GM19397 (cell line): ENCODE measurements at regions not wholly inside any gene's neighbourhood (a gene's known extent, or its start where the extent isn't known, plus 50 kb on each side); places are given as distances from the start of the nearest gene placed in this dataset.
"Not testable (repeated sequence)": the region's sequence is repeated elsewhere in the genome, so short reads cannot be mapped to it uniquely, and the experiment has no call there.

Experiments
- ATAC-seq: cut with Tn5 transposase; IDR thresholded peaks from one replicate; pipeline ENCODE4 v1.9.1; 2021; ENCODE audit warnings: mild to moderate bottlenecking, moderate library complexity; ENCODE audit not compliant: unreplicated experiment

DNA sequence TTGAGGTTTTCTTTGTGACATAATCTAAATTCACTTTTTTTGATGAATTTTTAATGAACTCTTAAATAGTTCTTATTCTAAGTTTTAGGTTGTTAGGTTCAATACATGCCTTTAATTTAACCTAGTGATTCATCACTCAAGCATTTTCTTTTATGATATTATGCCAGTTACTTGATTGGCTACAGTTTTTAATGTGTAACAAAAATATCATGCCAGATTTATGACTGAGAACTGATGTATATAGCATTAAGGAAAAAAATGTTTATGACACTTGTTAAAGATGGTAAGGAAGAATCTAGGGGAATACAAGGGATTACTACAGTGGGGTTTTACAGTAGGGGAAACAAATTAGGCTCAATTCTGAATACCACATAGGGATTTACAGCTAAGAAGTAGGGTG lies 103.1 kb downstream of the VGLL3 start:
- no peak for ATAC-seq

DNA sequence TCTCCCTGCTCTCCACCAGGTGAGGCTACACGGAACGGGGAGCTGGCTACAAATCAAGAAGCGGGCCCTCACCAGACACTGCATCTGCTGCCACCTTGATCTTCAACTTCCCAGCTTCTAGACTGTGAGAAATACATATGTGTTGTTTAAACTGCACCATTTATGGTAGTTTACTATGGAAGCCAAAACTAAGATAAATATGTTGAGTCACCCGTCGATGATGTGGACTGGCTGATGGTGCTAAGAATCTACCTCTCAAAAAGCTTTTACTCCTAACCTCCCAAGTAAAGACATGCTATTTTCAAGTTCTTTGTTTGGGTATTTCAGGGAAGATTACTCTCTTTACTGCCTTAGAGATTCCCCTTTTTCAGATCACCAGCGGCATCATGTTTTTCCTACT lies 110.9 kb downstream of the VGLL3 start:
- no peak for ATAC-seq

DNA sequence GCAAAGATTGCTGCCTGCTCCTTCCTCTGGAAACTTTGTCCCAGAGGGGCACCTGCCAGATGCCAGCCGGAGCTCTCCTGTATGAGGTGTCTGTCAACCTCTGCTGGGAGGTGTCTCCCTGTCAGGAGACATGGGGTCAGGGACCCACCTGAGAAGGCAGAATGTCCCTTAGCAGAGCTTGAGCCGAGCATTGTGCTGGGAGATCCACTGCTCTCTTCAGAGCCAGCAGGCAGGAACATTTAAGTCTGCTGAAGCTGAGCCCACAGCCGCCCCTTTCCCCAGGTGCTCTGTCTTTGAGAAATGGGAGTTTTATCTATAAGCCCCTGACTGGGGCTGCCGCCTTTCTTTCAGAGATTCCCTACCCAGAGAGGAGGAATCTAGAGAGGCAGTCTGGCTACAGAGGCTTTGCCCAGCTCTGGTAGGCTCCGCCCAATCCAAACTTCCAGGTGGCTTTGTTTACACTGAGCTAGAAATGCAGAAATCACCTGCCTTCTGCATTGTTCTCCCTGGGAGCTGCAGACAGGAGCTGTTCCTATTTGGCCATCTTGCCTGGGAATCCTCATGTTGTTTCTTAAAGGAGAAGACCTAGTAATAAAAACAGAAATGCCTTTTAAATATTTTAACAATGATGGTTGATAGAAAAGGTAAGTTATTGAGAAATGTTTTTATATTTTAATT lies 114.3 kb downstream of the VGLL3 start:
- ATAC-seq: not testable (repeated sequence)

DNA sequence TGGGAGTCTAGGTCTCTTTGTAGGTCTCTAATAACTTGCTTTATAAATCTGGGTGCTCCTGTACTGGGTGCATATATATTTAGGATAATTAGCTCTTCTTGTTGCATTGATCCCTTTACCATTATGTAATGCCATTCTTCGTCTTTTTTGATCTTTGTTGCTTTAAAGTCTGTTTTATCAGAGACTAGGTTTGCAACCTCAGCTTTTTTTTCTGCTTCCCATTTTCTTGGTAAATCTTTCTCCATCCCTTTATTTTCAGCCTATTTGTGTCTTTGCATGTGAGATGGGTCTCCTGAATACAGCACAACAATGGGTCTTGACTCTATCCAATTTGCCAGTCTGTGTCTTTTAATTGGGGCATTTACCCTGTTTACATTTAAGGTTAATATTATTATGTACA lies 116.2 kb downstream of the VGLL3 start:
- not testable (repeated sequence) for ATAC-seq

DNA sequence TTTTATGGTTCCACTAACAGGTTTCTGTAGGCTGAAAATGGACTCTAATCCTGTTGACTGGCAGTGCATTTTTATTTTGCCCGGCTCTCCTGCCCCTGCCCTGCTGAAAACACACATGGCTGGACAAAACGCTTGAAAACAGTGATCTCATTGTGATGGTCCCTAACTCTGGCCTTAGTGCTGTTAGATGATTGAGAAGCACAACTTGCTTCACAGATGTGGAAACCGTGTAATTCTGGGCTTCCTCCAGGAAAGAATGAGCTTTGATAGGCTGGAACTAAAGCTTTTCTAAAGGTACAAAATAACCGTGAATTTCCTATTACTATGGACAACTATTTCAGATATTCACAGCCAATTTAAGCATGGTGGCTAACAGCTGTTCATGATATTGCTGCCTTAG lies 121.4 kb downstream of the VGLL3 start:
- ATAC-seq: no peak

DNA sequence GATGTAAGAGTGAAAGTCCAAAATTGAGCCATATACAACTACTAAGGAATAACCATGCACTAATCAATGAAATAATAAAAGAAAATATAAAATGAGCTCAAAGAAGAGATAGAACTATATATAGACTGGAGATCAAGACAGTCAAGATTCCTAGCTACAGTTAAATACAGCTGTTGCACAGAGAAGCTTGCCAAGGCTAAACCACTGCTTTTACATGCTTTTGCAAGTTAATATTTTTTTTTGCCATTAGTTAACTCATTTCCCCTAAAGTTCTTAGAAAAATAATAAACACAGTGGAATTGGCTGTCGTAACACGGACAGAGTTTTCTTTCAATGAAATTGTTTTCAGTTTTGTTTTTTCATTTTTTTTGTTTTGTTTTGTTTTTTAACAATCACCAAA lies 123.0 kb downstream of the VGLL3 start:
- no peak for ATAC-seq

DNA sequence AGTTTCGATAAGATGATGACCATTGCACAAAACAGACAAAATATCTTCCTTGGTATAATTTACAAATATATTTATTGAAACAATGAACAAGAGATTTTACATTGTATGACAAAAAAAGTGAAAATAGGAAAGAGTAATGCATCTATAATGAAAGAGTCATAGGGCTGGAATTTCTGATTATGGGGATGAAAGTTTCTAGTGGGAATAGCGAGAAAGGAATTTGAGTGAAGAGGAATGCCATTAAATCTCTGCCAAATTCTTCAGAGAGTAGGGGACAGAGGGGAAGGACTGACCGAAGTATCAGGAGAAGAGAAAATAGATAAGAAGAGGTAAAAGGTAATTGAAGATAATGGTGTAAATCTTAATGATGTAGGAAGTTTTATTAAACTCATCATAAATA lies 125.4 kb downstream of the VGLL3 start:
- ATAC-seq: no peak

DNA sequence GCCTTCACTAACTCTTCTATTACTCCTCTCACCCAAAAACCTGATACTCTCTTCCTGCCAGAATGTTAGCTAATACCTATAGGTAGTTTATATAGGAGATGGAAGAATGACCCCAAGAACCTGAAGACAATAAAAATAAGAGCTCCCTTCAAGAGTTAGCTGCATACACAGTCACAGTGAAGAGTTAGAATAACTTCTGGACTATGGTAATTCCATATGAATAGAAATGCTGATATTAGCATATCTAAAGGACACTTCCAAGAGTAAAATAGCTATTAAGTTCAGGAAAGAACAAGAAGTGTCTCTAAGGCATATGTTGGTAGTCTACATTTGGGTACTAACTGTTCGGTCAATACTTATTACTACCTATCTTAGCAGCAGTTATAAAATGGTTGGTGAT lies 134.2 kb downstream of the VGLL3 start:
- no peak for ATAC-seq

DNA sequence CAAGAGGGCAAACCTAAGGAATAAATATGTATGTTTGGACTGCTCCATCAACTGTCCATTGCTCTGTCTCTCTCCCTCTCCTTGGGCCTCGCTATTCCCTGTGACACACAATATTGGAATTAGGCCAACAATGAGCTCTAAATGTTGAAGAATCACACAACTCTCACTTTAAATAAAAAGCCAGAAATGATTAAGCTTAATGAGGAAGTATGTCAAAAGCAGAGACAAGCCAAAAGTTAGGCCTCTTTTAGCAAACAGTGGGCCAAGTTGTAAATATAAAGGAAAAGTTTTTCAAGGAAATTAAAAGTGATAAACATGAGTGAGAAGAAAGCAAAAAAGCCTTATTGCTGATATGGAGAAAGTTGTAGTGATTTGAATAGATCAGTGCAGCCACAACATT lies 141.0 kb downstream of the VGLL3 start:
- no peak for ATAC-seq

DNA sequence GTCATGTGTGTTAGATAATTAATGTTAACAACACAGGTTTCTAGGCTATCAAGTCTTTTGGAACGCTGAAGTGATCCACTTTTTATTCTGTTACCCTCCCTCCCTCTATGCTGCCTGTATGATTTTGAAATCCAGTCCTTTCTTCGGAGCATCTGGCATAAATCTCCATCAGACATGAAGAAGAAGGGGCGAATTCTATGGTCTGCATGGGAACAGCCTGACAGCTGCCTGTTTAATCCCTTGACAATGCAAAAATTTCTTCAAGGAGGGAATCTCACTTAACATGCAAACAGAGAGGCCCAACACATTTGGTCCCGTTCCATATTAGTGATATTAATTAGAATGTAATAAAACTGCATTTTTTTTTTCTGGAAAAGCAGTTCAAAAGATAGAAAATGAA lies 145.2 kb downstream of the VGLL3 start:
- ATAC-seq: no peak

DNA sequence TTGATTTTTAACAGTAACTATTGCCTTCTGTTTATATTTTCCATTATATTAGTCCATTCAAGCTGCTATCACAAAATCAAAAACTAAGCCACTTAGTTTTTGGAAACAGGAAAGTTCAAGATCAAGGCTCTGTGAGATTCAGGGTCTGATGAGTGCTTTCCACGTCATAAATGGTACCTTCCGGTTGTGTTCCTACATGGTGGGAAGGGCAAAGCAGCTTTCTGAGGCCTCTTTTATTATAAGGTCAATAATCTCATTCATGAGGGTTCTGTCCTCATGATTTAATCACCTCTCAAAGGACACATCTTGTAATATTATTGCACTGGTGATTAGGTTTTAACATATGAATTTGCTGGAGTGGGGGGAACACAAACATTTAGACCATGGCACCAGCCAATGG lies 152.0 kb downstream of the VGLL3 start:
- no peak for ATAC-seq

DNA sequence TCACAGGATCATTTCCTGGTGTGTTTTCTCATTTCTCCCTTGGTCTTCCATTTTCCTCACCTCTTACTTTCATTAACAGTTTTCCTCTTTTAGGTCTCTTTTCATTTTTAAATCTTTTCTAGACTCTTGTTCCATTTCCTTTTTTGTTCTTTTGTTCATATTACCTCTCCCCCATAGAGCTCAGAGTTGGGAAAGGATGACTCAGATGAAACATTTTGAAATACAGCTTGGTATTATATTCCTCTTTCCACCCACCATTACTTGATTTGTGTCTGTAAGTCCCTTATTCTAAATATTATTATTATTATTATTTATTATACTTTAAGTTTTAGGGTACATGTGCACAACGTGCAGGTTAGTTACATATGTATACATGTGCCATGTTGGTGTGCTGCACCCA lies 153.1 kb downstream of the VGLL3 start:
- ATAC-seq: no peak

DNA sequence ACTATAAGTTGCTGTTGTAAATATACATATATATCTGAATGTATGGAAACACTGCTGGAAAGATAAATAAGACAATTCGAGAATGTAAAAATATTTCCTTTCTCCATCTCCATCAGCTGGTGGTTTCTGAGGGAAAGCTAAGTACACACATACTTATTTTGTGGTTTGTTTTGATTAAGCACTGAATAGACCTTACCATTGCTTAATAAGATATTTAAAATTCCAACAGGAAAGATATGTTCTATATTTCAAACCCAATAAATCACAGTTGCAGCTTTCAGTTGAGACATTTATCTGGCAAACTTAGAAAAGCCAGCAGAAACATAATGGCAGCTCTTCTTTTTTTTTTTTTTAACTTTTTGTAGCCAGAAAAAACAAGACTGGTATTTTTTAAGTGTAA lies 160.4 kb downstream of the VGLL3 start:
- no peak for ATAC-seq

DNA sequence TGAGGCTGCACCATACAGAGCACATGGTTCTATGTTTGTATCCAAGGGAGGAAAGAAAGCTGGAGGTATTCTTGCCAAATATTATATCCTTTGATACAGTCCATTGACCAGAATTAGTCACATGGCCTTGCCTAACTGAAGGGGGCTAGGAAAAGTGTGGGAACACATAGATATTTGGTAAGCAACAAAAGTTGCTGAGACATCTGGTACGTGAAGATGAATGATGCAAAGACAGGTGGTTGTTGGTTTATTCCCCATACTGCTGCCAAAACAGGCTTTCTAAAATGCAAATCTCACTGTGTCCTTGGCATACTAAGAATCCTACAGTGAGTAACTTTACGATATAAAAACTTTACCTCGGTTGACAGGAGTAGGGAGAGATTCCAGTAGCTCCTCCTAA lies 162.2 kb downstream of the VGLL3 start:
- no peak for ATAC-seq

DNA sequence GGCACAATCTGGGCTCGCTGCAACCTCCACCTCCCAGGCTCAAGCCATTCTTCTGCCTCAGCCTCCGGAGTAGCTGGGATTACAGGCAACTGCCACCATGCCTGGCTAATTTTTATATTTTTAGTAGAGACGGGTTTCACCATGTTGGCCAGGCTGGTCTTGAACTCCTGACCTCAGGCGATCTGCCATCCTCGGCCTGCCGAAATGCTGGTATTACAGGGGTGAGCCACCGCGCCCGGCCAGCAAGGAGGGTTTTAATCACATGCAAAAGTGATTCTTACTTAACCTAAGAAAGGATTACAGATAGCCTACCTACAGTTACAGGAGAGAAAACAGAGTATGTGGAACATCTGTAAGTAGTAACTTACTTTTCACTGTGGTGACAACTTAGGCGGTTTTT lies 163.4 kb downstream of the VGLL3 start:
- ATAC-seq: not testable (repeated sequence)

DNA sequence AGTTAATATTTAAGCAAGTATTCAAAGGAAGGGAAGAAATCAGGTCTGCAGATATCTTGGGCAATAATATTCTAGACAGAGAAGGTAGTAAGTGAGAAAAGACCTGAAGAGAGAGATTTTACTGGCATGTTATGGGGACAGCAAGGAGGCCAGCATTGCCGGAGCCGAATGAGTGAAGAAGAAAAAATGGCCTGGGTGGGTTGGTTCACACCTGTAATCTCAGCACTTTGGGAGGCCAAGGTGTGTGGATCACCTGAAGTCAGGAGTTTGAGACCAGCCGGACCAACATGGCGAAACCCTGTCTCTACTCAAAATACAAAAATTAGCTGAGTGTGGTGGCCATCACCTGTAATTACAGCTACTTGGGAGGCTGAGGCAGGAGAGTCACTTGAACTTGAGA lies 164.7 kb downstream of the VGLL3 start:
- no peak for ATAC-seq

DNA sequence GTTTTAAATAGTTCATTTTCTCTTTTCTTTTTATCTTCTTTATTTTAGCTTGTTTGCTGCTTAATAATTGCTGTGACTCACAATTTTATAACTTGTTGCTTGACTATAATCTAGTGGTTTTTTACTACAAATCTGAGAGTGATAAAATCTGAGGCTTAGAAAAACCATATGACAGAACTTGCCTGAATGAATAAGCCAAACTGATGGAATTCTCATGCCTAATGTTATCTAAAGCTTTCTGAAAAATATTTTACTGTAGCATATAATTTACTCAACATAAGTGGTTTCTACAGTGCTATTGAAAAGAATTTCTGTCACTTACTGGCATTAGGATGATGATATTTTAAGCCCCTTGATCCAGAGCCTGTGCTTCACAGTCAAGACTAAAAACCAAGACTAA lies 175.1 kb downstream of the VGLL3 start:
- no peak for ATAC-seq

DNA sequence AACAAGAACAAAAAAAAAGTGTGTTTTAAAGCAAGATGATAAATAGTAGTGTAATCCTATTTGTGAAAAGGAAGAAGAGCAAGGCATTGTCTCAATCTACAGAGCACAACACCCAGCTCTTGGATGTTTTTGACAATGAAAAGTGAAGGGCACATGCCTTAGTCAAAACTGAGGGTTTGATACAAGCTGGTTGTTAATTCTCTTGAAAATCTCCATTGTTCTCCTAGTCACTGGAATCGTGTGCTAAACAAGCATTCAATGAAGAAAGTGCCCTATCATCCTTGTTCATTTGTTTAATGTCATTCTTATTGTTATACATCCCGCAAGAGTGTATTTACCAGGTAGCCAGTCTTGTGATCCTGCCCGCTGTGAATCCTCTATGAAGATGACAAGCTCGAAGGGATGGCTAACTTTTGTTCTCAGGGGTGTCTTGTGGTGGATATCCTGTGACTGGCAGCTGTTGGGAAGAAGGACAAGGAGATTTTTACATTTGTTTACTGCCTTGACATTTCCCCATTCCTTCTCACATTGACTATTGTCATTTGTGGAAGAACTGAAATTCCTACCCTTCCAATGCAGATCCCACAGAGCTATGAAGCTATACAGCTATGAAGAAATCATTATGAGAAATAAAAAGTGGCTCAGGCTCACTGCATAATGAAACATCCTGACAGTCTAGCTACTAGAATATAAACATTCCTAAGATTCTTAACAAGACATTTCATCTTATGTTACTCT lies 175.9 kb downstream of the VGLL3 start:
- no peak for ATAC-seq

DNA sequence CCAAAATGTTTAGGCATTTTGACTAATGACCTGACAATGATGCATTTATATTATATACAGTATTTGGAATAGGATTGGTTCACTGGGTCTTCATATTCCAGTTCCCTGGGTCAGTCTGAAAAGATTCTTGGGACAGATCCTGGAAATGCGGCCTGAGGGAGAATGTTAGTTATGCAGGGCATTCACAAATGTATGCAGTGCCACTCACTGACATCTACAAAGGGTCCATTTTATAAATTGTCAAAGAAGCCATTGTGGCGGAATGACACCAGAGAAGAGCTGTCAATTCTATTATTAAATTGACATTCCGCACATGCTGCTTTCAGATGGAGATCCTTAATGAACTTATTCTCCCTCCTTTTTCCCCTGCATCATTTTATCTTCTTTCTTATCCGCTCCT lies 176.6 kb downstream of the VGLL3 start:
- ATAC-seq: no peak

DNA sequence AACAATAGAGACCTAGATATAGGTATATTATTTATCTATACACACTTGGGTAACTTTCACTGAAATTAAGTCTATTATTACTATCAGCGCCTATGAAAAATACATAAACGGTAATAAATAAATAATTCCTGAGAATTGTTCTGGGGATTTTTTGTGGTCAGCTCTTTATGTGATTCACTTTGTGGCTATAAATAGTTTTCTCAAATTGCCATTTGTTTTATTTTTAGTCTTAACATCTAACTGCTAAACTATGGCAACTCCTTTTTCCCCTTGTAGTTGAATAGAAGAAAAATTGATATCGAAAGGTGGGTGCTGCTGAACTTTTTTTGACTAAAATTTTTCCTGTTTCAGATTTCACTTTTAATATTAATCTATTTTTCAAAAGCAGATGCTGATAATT lies 189.0 kb downstream of the VGLL3 start:
- no peak for ATAC-seq

DNA sequence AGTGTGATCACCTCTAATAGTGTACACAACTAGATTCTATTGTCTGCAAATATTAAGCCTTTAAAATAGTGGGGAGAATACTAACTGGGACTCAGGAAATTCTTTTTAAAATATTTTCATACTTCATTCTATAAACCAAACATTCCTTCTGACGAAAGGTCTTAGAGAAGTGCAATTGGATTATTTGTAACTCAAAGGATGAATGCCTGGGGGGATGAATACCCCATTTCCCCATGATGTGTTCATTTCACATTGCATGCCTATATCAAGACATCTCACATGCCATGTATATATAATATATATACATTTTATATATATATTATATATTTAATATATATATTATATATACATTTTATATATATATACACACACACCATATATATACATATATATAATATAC lies 189.9 kb downstream of the VGLL3 start:
- no peak for ATAC-seq

DNA sequence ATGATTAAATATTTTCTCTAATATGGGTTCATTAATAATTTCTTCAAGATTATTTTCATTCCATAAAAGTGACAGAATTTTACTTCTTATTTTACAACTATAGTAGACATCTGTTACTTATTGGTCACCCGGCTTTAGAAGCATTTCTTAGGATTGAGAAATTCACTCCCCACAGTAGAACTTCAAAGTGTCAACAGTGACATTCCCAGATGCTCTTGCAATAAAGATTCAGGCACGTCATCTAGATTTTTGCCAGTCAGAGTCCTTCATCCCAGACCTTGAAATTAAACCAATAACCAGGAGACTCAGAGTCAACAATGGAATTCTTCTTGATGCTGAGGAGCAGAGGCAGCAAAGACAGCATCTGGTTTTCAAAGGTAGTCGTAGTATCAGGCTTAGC lies 190.8 kb downstream of the VGLL3 start:
- no peak for ATAC-seq

DNA sequence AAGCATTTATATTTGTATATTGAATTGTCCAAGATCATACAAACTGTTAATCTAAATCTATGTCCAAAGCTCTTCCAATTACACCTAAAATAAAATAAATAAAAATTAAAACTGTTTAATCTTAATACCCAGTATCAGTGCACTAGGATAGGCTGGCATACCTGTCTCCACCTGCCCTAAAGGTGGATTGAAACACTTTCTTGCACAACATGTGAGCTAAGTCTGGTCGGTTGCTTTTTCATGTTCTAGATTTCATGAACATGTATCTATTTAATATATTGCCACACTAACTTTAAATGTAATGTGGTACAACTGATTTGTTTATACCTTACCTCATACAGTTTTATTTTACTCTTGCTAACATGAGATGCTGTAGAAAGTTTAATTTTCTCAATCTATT lies 193.0 kb downstream of the VGLL3 start:
- no peak for ATAC-seq
